ENCODE measurements at regions not wholly inside any gene's neighbourhood (a gene's known extent, or its start where the extent isn't known, plus 50 kb on each side); places are given as distances from the start of the nearest gene placed in this dataset.
"Not testable (repeated sequence)": the region's sequence is repeated elsewhere in the genome, so short reads cannot be mapped to it uniquely, and the experiment has no call there.

DNA sequence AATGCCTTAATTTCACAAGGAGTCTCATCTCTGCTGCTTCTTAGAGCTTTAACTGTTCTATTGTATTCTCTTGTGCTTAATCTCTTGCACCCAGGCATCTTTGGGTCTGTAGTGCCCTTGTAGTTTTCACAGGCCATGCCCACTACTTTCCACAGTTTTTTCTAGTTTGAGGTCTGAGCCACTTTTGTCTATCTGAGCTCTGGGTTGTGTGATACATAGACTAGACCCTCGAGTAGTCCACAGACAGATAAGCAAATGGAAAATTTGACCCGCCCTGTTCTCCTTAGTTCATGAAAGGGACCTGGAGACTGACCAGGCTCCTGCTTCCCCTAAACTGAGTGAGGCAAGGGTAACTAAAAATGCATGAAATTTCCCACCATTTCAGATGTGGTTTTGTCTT lies 466.8 kb upstream of the ZEB2 start:
- TF ChIP-seq, protein P1, sequence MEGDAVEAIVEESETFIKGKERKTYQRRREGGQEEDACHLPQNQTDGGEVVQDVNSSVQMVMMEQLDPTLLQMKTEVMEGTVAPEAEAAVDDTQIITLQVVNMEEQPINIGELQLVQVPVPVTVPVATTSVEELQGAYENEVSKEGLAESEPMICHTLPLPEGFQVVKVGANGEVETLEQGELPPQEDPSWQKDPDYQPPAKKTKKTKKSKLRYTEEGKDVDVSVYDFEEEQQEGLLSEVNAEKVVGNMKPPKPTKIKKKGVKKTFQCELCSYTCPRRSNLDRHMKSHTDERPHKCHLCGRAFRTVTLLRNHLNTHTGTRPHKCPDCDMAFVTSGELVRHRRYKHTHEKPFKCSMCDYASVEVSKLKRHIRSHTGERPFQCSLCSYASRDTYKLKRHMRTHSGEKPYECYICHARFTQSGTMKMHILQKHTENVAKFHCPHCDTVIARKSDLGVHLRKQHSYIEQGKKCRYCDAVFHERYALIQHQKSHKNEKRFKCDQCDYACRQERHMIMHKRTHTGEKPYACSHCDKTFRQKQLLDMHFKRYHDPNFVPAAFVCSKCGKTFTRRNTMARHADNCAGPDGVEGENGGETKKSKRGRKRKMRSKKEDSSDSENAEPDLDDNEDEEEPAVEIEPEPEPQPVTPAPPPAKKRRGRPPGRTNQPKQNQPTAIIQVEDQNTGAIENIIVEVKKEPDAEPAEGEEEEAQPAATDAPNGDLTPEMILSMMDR (IDR thresholded peaks at IDR 0.05; ENCODE audit: control insufficient read depth, insufficient read depth, low read depth, low read length, missing control alignments), result no peak
- no peak overlapping the region for H3K4me3 ChIP-seq (ENCODE audit: control insufficient read depth, low read depth, low read length)
- no peak for DNase-seq (ENCODE audit: low read depth)

DNA sequence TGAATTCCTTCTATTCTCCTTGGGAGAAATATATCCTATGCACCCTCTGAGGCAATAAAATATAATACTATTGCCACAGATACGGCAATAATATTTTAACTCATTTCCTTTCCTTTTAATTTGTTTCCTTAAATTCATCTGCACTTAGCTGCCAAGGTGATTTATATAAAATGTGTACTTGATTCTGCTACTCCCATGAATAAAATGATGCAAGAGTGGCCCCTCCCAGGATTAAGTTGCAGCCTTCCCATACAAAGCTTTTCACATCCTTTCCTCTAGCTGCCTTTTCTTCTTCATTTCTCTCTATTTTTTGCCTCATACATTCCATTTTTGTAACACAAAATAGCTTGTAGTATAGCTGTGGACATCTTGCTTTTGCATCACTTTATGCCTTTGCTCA lies 464.1 kb upstream of the ZEB2 start:
- DNase-seq (ENCODE audit: low read depth), result no peak
- TF ChIP-seq, protein P1 (IDR thresholded peaks at IDR 0.05; ENCODE audit: control insufficient read depth, insufficient read depth, low read depth, low read length, missing control alignments), result no peak
- no peak overlapping the region for H3K4me3 ChIP-seq (ENCODE audit: control insufficient read depth, low read depth, low read length)

DNA sequence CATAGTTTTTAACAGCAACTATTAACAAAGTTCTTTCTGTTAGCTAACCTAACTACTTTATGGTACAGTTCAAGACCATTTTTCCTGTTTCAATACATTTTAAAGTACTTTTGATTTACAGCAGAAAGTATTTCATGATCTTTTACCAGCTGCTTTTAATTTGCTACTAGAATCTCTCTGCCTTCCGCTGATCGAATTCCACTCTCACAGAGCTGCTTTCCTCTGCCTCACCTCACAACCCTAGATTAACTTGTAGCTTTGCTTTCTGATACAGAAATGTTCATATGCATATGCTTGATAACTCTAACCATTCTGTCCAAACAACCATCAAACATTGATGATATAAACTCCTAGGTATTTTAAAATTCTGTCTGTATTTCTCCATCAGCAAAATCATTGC lies 463.2 kb upstream of the ZEB2 start:
- TF ChIP-seq, protein P1 (IDR thresholded peaks at IDR 0.05; ENCODE audit: control insufficient read depth, insufficient read depth, low read depth, low read length, missing control alignments), result no peak
- DNase-seq (ENCODE audit: low read depth), result no peak
- H3K4me3 ChIP-seq (ENCODE audit: control insufficient read depth, low read depth, low read length), result no peak overlapping the region

DNA sequence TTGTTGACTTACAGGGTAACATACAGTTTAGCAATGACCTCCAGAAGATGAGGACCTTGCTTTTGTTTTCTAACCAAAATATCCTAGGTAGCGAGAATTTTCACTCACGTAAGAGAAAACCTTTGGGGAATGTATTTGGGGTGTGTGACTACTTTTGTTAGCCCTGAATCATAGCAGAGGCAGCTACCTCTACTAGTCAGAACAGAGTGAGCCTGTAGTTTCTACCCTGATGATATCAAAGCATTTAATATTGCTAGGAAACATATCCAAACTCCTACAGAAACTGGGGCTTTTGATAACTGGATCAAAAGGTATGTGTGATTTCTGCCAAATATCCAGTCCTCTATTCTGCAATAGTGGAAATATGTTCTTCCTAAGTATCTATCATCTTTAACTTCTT lies 462.6 kb upstream of the ZEB2 start:
- DNase-seq (ENCODE audit: low read depth), result no peak
- TF ChIP-seq, protein P1 (IDR thresholded peaks at IDR 0.05; ENCODE audit: control insufficient read depth, insufficient read depth, low read depth, low read length, missing control alignments), result no peak
- H3K4me3 ChIP-seq (ENCODE audit: control insufficient read depth, low read depth, low read length), result no peak overlapping the region

DNA sequence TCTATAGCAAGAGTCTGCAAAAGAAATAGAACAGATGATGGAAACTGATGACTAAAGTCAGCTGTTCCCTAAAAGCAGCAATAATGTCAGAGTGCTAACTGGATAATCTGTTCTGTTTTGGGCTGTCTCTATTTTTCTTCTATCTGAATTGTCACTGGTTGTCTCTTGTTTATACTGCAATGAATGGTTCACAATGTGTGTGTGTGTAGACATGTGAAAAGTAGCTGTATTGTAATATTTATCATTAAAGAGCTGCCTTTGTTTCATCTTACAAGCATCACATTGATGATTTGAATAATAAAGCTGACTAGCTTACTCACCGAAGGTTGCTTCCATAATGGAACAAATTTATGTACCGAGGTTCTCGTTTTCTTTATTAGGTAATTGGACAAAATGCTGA lies 456.0 kb upstream of the ZEB2 start:
- DNase-seq (ENCODE audit: low read depth), result no peak
- H3K4me3 ChIP-seq (ENCODE audit: control insufficient read depth, low read depth, low read length), result no peak overlapping the region
- TF ChIP-seq, protein P1 (IDR thresholded peaks at IDR 0.05; ENCODE audit: control insufficient read depth, insufficient read depth, low read depth, low read length, missing control alignments), result no peak

DNA sequence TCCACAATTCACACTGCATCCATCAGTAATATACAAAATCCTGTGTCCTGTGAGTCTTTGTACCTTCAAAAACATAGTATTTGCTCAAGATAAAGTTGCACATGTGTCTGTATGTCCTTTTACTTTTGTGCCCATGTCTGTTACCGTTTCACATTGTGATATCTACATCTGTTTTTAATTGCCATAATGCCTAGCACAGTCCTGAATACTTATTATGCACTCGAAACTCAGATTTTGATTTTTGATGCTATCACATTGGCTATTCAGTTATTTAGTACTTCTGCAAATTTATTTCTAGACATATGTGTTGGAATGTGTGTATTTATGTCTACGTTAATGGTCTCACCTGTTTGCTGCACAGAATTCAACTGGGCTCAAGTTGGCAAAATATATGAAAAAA lies 452.8 kb upstream of the ZEB2 start:
- no peak for DNase-seq (ENCODE audit: low read depth)
- TF ChIP-seq, protein P1 (IDR thresholded peaks at IDR 0.05; ENCODE audit: control insufficient read depth, insufficient read depth, low read depth, low read length, missing control alignments), result no peak
- H3K4me3 ChIP-seq (ENCODE audit: control insufficient read depth, low read depth, low read length), result no peak overlapping the region

DNA sequence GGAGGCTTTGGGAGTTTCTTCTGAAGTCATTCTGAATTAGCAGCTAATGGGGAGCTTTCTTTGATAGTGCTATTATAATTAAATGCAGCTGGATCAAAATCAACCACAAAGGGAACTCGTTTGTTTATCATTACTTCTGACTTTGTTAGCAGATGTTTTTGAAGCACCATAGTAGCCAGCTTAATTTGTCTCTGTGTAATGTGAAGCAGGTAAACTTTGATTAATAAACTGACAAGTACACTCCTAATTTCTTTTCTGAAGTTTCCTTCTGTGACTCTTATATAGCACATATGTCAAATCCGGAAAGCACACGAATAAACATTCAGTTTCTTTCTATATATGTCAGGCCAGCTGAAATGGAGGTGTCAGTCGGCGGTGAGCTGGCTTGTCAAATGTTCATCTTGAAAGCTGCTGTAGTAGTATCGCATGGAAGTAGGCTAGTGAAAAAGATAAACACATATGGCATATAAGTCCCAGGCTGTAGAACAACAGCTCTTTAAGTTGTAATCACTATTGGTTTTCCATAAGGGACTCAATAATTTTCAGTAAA lies 451.9 kb upstream of the ZEB2 start:
- no peak for DNase-seq (ENCODE audit: low read depth)

DNA sequence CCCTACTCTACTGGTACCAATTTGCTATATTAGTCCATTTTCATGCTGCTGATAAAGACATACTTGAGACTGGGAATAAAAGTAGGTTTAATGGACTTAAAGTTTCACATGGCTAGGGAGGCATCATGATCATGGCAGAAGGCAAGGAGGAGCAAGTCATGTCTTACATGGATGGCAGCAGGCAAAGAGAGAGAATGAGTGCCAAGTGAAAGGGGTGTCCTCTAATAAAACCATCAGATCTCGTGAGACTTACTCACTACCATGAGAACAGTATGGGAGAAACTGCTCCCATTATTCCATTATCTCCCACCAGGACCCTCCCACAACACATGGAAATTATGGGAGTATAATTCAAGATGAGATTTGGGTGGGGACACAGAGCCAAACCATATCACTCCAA lies 450.5 kb upstream of the ZEB2 start:
- not testable (repeated sequence) for H3K4me3 ChIP-seq (ENCODE audit: control insufficient read depth, low read depth, low read length); DNase-seq (ENCODE audit: low read depth)

More for the DNA sequence above, 451.9 kb upstream of the ZEB2 start:
- H3K4me3 ChIP-seq (ENCODE audit: control insufficient read depth, low read depth, low read length), result no peak overlapping the region
- TF ChIP-seq, protein P1 (IDR thresholded peaks at IDR 0.05; ENCODE audit: control insufficient read depth, insufficient read depth, low read depth, low read length, missing control alignments), result no peak

DNA sequence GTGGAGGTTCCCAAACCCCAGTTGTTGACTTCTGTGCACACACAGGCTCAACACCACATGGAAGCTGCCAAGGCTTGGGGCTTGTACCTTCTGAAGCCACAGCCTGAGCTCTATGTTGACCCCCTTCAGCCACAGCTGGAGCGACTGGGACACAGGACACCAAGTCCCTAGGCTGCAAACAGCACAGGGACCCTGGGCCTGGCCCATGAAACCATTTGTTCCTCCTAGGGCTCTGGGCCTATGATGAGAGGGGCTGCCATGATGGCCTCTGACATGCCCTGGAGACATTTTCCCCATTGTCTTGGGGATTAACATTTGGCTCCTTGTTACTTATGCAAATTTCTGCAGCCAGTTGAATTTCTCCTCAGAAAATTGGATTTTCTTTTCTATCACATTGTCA lies 449.6 kb upstream of the ZEB2 start:
- H3K4me3 ChIP-seq (ENCODE audit: control insufficient read depth, low read depth, low read length); DNase-seq (ENCODE audit: low read depth): not testable (repeated sequence)
